GM19452 (cell line): ENCODE measurements at regions not wholly inside any gene's neighbourhood (a gene's known extent, or its start where the extent isn't known, plus 50 kb on each side); places are given as distances from the start of the nearest gene placed in this dataset.
"Not testable (repeated sequence)": the region's sequence is repeated elsewhere in the genome, so short reads cannot be mapped to it uniquely, and the experiment has no call there.

Source experiments
- ATAC-seq: cut with Tn5 transposase; IDR thresholded peaks from one replicate; pipeline ENCODE4 v1.9.1; 2021; ENCODE audit not compliant: unreplicated experiment

DNA sequence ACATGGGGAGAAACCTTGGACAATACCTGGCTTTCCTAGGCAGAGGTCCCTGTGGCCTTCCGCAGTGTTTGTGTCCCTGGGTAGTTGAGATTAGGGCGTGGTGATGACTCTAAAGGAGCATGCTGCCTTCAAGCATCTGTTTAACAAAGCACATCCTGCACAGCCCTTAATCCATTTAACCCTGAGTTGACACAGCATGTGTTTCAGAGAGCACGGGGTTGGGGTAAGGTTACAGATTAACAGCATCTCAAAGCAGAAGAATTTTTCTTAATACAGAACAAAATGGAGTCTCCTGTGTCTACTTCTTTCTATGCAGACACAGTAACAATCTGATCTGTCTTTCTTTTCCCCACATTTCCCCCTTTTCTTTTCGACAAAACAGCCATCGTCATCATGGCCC lies 244.7 kb upstream of the PRKCQ start:
- not testable (repeated sequence) for ATAC-seq

DNA sequence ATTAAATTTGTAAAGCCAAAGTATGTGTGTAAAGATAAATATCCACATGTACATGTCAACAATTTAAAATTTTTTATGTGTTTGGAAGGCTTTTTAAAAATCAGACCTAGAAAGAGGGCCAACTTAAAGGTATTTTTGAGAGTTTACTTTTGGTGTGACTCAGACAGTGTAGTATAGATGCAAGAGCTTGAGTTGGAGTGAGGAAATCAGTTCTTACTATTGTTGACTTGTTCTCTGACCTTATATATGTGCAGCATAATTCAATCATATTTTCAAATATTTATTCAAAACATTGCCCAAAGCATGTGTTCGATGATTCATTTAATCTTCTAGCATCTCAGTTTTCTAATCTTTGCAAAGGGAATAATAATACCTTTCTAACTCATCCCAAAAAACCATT lies 243.7 kb upstream of the PRKCQ start:
- ATAC-seq, result no peak

DNA sequence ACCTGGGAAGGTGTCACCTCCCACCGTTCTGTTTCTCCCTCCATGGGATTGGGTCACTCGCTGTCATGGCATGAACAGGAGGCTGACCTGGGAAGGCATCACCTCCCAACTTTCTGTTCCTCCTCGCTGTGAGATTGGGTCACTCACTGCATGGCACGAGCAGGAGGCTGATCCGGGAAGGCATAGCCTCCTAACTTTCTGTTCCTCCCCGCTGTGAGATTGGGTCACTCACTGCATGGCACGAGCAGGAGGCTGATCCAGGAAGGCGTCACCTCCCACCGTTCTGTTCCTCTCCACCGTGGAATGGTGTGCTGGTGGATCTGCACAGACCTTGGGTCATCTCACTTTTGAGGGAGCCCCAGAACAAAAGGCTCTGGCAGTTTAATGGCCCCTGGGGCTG lies 239.2 kb upstream of the PRKCQ start:
- ATAC-seq, result no peak

DNA sequence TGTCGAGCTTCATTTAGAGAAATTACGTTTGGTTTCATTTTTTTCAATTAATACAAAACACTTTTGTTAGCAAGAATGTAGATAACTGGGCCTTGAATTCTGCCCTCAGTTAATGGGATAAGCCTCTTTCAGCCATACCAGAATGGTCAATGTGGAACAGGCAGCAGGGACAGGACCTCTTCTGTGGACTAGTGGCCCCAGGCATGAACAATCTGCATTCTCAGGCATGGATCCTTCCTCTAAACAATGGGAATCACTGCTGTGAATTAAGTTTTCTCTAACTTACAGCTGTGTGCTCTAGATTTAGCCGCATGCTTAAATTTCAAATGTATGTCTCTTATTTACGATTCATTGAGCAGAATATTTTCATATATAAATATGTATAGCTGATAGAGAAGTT lies 237.7 kb upstream of the PRKCQ start:
- ATAC-seq, result no peak

DNA sequence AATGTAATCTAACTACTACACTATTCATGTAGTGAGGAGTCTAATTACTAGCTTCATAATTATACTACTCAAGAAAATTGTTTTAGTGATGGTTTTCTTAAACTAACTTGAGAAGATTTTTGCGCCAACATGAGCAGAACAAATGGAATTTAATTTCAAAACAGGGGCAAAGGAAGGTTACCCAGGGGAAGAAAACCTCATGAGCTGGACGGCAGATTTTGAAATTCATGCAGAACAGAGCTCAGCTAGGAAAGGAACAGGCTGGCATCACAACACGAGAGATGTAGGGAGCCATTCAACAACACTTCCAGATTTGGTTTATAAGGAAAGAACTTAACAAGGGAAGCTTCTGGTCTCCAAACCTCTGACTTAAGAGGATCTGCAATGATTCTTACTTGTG lies 235.3 kb upstream of the PRKCQ start:
- ATAC-seq, result no peak

DNA sequence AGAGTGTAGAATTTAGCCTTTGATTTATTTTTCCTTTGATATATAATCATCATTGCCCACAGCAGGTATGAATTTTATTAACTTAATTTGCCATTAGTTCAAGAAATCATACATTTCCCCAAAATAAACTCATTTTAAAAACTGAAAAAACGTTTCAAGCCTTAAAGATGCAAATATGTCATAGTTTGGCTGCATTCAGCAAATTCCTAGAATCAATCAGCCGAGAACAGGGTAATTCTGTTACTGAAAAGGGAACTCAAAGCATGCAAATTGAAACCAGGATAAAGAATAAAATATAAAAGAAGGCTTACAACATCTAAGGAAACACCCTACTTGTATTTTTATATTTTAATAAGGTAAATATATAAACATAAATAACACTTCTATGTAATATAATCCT lies 233.8 kb upstream of the PRKCQ start:
- no peak for ATAC-seq

DNA sequence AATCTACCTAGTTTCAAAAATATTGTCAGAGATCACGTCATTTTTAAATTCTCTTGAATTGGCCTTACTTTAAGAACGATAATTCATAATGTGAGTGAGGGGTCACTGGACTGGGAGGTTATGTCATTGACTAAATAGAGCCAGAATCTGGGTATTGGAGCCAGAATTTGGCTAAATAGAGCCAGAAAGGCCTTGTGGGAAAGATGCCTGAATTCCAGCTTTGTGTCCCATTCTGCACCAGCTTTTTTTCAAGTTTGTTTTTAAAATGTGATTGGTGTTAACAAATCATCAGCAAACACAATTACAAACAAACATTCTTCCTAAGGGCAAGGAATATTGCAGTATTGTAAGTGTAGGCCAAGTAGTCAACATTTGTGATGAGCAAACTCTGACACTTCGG lies 233.2 kb upstream of the PRKCQ start:
- ATAC-seq, result no peak

DNA sequence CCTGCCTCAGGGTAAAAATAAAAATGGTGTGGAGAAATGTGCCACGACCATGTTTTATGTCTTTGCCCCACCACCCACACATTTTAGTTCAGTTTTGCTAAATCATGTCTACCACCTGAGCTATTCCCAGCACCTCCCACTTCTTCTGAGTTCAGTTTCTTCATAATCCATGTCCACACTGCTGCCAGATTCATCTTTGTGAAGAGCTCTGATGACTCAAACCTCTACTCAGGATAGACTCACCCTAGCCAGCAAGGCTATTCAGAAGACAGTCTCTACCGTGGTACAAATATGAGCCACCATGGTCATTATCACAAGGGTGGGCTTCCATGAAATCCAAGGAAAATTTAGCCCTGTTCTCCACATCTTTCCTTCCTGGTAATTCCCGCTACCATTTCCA lies 231.1 kb upstream of the PRKCQ start:
- no peak for ATAC-seq

DNA sequence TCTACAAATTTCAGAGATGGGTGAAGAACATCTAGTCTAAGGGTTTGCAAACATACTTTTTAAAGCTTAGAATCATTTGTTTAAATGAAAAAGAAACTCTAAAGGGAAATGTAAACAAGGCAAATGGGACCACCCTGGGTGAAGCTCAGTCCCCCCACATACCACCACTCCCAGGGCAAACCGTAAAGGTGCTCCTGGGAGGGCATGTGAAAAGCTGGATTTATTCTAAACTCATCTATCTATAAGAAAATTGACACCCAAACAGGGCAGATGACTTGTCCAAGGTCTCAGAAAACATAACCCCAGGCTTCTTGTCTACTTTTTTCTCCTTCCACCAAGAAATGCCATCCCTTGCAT lies 223.3 kb upstream of the PRKCQ start:
- no peak for ATAC-seq

DNA sequence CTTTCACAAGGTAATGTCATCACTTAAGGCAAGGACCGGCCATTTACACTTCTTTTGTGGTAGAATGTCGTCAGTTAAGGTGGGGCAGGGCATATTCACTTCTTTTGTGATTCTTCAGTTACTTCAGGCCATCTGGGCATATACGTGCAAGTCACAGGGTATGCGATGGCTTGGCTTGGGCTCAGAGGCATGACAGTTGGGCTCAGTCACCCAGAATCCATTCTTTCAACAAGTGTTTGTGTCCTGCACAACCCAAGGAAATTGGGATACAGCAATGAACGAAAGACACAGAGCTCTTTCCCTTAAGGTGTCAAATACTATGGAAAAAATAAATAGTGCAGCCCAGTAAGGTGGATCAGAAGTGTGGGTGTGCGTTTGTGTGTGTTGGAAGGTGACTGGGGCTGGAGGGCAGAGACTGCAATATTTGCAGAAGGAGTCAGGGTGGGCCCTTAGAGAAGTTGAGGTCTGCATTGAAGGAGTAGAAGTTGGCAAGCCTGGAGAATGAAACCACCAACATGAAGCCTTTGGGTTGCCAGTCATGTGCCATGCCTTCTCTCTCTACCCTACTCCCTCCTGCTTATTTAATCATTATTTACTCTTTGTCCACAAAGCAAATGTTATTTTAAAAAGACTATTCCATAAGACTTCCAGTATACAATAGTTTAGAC lies 222.8 kb upstream of the PRKCQ start:
- ATAC-seq, result no peak

DNA sequence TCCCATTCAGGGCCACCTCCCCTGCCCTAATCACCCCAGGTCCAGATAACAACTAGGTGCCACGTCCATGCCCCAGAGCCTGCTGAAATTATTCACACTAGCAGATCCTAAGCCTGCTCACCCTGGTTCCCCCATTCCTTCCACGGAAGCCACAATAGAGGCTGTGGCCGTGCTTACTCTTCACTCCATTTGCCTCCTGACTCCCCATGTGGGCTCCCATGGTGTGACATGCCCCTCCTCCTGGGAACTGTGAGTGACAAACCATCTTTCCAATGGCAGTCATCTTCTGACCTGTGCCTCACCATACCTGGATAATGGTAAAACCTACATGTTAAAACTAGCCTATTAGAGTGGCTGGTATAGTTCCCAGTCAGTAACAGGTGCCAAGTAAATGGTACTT lies 216.2 kb upstream of the PRKCQ start:
- no peak for ATAC-seq

DNA sequence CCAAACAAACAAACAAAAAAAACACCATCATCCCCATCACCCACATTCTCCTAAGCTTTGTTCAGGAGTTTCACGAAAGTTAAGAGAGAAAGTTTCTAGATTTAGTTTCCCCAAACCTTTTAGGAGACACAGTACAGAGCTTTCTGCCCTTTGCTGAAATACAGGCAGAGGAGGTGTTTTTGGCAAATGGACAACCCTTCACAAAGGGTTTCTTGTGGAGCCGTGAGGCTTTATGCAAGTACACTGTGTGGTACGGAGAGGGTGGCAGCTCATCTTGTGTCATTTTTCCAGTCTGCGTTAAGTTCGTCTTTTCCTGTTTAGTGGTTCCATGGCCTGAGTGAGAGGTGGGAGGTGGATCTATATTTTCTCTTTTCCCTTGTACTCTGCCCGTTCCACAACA lies 215.5 kb upstream of the PRKCQ start:
- ATAC-seq, result no peak

DNA sequence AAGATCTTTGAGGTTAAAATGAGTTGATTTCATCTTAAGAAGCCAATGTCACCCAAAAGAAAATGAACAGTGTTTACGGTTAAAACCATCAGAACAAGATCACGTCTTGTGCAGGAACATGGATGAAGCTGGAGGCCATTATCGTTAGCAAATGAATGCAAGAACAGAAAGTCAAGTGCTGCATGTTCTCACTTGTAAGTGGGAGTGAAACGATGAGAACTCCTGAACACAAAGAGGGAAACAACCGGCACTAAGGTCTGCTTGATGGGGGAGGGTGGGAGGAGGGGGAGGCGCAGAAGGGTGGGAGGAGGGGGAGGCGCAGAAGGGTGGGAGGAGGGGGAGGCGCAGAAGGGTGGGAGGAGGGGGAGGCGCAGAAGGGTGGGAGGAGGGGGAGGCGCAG lies 214.8 kb upstream of the PRKCQ start:
- ATAC-seq, result not testable (repeated sequence)

DNA sequence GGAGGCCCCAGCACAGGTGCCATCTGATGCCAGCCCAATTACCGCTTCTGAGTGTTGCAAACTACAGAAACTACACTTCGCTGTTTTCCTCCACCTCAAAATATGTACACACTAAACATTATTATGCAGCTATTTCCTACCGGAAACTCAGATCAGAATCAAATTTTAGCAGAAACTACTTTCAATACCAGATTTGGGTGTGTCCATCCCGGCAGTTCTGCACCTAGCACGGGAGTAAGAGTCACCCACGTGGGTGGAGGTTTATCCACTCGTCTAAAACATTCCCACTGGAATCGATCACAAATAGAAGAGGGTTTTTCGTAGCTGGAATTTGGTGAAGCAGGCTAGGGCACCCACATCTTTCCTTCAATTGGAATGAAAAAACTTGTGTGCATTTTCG lies 214.4 kb upstream of the PRKCQ start:
- no peak for ATAC-seq

DNA sequence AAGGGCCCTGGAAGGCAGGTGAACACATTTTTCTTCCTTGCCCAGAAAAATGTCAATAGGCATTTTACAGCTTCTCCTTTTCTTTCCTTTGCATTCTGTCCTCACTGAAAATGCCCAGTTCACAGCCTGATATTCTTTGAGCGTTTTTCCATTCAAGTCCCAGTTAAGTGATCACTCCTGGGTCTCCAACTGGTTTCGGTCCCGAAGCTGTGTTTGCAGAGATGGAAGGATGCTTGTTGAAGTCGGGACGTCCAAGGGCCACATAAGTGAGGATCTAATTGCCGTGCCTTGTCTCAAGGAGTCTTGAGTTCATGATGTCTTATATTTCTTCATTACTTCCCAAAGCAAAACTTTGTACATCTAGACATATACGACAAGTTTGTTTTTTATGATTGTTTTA lies 208.7 kb upstream of the PRKCQ start:
- ATAC-seq, result no peak

DNA sequence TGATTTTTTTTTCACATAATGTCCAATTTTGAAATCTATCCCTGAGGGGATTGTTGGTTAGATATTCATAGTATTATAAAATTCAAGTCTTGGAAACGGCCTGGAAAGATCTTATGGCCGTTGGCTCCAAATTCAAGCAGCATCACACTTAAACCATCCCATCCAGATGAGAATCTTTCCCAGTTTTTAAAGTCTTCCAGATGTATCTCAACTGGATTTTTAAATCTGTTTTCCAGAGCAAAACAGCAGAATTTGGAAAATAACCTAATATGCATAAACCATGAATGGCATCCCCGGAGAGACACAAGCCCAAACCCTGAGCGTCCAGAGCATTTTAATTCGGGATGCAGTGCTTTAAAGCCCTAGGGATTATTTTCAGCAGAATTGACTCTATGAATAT lies 208.2 kb upstream of the PRKCQ start:
- ATAC-seq, result no peak

DNA sequence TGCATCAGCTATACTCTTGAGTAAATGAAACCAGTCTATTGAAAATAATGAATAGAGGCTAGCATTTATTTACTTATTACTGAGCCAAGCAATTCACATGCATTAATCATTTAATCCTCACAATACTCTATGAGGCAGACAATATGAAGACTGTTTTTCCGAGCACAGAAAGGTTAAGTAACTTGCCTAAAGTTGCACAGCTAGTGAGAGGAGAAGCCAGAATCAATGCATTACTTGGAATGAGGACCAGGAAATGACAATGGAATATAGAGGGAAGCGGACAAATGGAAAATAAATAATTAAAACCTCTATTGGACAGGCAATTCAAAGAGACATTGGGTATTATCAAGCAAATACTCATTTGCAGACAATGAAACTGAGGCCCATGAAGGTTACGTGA lies 207.6 kb upstream of the PRKCQ start:
- no peak for ATAC-seq

DNA sequence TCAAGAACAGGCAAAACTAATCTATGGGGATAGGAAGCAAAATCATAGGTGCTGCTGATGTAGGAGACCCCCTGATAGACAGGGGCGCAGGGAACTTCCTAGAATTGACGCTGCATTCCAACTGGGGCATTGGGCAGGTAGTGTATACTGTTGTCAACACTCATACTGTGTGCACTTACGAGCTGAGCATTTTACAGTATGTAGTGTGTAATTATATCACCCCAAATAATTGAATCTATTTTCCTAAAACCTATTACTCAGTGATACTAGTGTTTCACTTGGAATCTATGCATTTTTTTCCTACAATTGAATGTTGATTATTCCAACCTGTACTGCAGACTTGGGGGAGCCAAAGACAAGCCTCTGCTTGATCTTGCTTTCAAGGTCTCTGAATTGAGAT lies 207.0 kb upstream of the PRKCQ start:
- ATAC-seq, result no peak

DNA sequence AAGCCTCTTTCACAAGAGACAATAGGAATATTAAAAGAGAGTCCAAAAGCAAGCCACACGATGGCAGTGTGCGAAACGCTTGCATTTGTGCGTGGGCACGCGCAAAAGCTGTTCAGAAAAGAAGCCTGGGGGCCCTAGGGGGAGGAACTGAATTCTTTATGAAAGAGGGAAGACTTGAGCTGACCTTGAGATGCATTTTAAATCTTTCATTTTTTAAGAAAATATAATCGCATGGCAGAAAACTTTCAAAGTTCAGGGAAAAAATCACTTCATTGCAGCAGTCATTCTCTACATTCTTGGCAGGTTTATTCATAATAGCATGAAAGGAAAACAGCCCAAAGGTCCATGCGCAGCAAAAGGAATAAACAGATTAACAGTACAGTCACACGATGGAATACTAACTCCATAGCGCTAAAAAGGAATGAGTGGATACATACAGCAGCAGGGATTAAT lies 206.5 kb upstream of the PRKCQ start:
- ATAC-seq, result no peak

DNA sequence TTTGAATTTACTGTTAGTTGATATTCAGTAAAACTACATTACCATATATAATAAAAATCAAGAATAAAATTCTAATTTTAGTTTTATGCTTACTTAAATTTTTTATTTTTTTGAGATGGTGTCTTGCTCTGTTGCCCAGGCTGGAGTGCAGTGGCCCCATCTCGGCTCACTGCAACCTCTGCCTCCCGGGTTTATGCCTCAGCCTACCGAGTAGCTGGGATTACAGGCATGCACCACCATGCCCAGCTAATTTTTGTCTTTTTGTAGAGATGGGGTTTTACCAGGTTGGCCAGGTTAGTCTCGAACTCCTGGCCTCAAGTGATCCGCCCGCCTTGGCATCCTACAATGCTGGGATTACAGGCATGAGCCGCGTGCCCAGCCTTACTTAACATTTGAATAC lies 204.4 kb upstream of the PRKCQ start:
- not testable (repeated sequence) for ATAC-seq

DNA sequence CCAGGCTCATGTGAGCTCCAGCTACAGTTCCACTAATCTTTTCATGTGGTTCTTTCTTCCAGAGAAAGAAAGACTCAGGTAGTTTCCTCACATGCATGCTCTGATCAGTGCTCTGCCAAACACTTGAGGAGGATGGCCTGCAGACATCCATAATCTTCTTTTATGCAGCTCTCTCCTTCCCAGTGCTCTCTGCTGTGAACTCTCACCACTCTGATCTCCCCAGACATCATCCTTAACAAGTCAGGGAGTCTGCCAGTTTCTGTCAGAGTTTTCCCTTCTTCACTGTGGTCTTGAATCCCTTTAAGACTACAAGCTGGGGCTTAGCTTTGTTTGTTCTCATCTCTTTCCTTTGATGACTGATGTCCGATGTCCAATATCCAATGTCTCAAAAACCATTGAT lies 203.4 kb upstream of the PRKCQ start:
- ATAC-seq, result no peak

DNA sequence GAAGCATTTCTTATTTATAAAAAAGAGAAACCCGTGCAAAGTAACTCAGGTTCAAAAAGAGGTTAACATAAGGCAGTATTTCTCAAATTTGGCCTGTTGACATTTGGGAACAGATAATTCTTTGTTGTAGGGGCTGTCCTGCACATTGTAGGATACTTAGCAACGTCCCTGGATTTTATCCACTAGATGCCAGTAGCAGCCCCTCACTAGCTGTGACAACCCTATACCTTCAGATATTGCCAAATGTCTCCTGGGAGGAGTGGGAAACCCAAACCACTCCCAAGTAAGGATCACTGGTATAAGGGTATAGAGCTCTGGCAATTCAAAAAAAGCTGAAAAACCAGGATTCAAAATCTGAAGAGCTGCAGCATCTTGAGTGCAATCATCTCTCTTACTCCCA lies 202.3 kb upstream of the PRKCQ start:
- ATAC-seq, result no peak

DNA sequence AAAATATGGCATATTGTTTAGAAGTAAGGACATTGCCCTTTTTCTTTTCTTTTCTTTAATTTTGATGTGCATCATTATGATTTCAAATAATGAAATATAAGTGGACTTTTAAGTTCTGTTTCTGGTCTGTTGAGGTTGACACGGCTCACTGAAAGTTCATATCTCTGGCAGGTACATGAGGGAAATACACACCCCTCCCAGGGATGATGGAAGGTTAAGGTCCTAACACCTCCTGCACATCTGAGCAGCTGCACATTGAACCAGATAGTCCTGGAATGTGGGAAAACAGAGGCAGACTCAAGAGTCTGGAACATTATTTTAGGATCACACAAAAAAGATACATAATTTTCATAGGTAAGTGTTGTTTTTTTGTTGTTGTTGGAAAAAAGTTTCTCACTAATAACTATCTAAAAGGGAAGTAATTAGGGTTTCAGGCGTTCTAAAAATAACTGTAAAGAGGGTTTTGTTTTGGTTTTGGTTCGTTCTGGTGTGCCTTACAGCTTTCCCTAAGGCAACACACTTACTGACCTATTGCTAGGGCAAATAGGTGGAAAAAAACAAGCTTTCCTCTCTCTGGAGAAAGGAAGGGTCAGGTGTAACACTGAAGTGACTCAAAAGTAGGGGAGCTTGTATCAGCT lies 201.2 kb upstream of the PRKCQ start:
- peak; percentile 70 for ATAC-seq
